GM04504 (cell line): ENCODE measurements at regions not wholly inside any gene's neighbourhood (a gene's known extent, or its start where the extent isn't known, plus 50 kb on each side); places are given as distances from the start of the nearest gene placed in this dataset.

Experiments used
- DNase-seq: peaks from one replicate; pipeline ENCODE4 v3.0.0-alpha.2; 2012; ENCODE audit warnings: low read depth

GRCh38 chr13:64075543-64076271 lies 2660.1 kb upstream of the PCDH20 start:
- DNase-seq, result no peak

GRCh38 chr13:64074971-64075474 lies 2659.4 kb upstream of the PCDH20 start:
- no peak for DNase-seq

GRCh38 chr13:64073203-64073602 lies 2657.6 kb upstream of the PCDH20 start:
- DNase-seq, result no peak

- DNase-seq, result no peak
Measured at GRCh38 chr13:64071352-64071751, 2655.7 kb upstream of the PCDH20 start.

GRCh38 chr13:64069892-64070291 lies 2654.2 kb upstream of the PCDH20 start:
- no peak for DNase-seq

- no peak for DNase-seq
Measured at GRCh38 chr13:64066711-64067110, 2651.1 kb upstream of the PCDH20 start.

GRCh38 chr13:64061649-64062048 lies 2646.0 kb upstream of the PCDH20 start:
- no peak for DNase-seq

- no peak for DNase-seq
Measured at GRCh38 chr13:64057372-64058020, 2641.8 kb upstream of the PCDH20 start.

GRCh38 chr13:64054321-64054720 lies 2638.7 kb upstream of the PCDH20 start:
- no peak for DNase-seq

GRCh38 chr13:64052521-64052920 lies 2636.9 kb upstream of the PCDH20 start:
- DNase-seq, result no peak

- DNase-seq, result no peak
Measured at GRCh38 chr13:64051278-64051677, 2635.6 kb upstream of the PCDH20 start.

GRCh38 chr13:64041296-64041695 lies 2625.6 kb upstream of the PCDH20 start:
- DNase-seq, result no peak

GRCh38 chr13:64033921-64034320 lies 2618.3 kb upstream of the PCDH20 start:
- no peak for DNase-seq

GRCh38 chr13:64029343-64030093 lies 2613.9 kb upstream of the PCDH20 start:
- no peak for DNase-seq

- no peak for DNase-seq
Measured at GRCh38 chr13:64028551-64028950, 2612.9 kb upstream of the PCDH20 start.

GRCh38 chr13:64020126-64020525 lies 2604.5 kb upstream of the PCDH20 start:
- DNase-seq, result no peak

- DNase-seq, result no peak
Measured at GRCh38 chr13:64007339-64007738, 2591.7 kb upstream of the PCDH20 start.

- no peak for DNase-seq
Measured at GRCh38 chr13:64000321-64000720, 2584.7 kb upstream of the PCDH20 start.

- DNase-seq, result no peak
Measured at GRCh38 chr13:63999614-64000305, 2584.1 kb upstream of the PCDH20 start.

- DNase-seq, result no peak
Measured at GRCh38 chr13:63983366-63983765, 2567.7 kb upstream of the PCDH20 start.

- DNase-seq, result no peak
Measured at GRCh38 chr13:63979951-63980350, 2564.3 kb upstream of the PCDH20 start.

GRCh38 chr13:63972328-63972727 lies 2556.7 kb upstream of the PCDH20 start:
- DNase-seq, result no peak
